Fibroblast of lung (primary cell): ENCODE measurements at regions not wholly inside any gene's neighbourhood (a gene's known extent, or its start where the extent isn't known, plus 50 kb on each side); places are given as distances from the start of the nearest gene placed in this dataset.

ENCODE experiments used
- DNase-seq, 2 donors: peaks; one replicate each; pipeline versions ENCODE4 v3.0.0 to v3.0.0-alpha.2; 2010; ENCODE audit warnings: low read depth in 2 of 2
- H2AFZ ChIP-seq: 2 replicates; pipeline ENCODE4 v1.5.1; 2012; ENCODE audit warnings: low read length, control low read depth, inconsistent platforms
- H3K27ac ChIP-seq: 2 replicates; pipeline ENCODE4 v1.5.1; 2011; ENCODE audit warnings: low read length, control low read depth; ENCODE audit not compliant: insufficient read depth
- H3K27me3 ChIP-seq: 2 replicates; pipeline ENCODE4 v1.5.1; 2011; ENCODE audit warnings: mild to moderate bottlenecking, low read length; ENCODE audit not compliant: control insufficient read depth, insufficient read depth
- H3K36me3 ChIP-seq: 2 replicates; pipeline ENCODE4 v1.5.1; 2011; ENCODE audit warnings: low read length; ENCODE audit not compliant: control insufficient read depth, insufficient read depth
- H3K4me1 ChIP-seq: 2 replicates; pipeline ENCODE4 v1.5.1; 2011; ENCODE audit warnings: low read length; ENCODE audit not compliant: control insufficient read depth, insufficient read depth; ENCODE audit errors: extremely low read depth
- H3K4me2 ChIP-seq: 2 replicates; pipeline ENCODE4 v1.5.1; 2011; ENCODE audit warnings: low read length, control low read depth; ENCODE audit not compliant: insufficient read depth; ENCODE audit errors: extremely low read depth
- H3K4me3 ChIP-seq, 4 experiments: fragments of 200-600 bp in 1 of 4; sonication (generic) in 1 of 4; replicated peaks in 1 of 4; 2 replicates each; pipeline ENCODE4 v1.5.1; 2011 to 2016; ENCODE audit warnings: low read length in 4 of 4, low read depth in 3 of 4, mild to moderate bottlenecking in 3 of 4, control low read depth in 2 of 4, inconsistent platforms in 1 of 4, mixed read lengths in 1 of 4; ENCODE audit not compliant: insufficient read depth in 1 of 4; ENCODE audit errors: control extremely low read depth in 1 of 4
- H3K79me2 ChIP-seq: 2 replicates; pipeline ENCODE4 v1.5.1; 2012; ENCODE audit warnings: mild to moderate bottlenecking, low read length, inconsistent platforms; ENCODE audit not compliant: control insufficient read depth, insufficient read depth
- H3K9ac ChIP-seq: 2 replicates; pipeline ENCODE4 v1.5.1; 2011; ENCODE audit warnings: mild to moderate bottlenecking, low read length, control low read depth; ENCODE audit not compliant: insufficient read depth
- H3K9me3 ChIP-seq: 2 replicates; pipeline ENCODE4 v1.5.1; 2012; ENCODE audit warnings: low read depth, low read length; ENCODE audit not compliant: control insufficient read depth, insufficient read depth
- H4K20me1 ChIP-seq: 2 replicates; pipeline ENCODE4 v1.5.1; 2011; ENCODE audit warnings: low read length; ENCODE audit not compliant: control insufficient read depth, insufficient read depth; ENCODE audit errors: extremely low read depth
- EZH2 ChIP-seq: IDR thresholded peaks from 2 replicates; pipeline ENCODE4 v1.5.1; 2012; ENCODE audit warnings: low read length, control low read depth, mild to moderate bottlenecking; ENCODE audit errors: missing control alignments
- TF ChIP-seq, protein P1 (sequence below), 2 donors: IDR thresholded peaks in 1 of 2; conservative IDR thresholded peaks in 1 of 2; 1 replicate in 1 of 2; 2 replicates in 1 of 2; pipeline ENCODE4 v1.5.1; 2011 to 2012; ENCODE audit warnings: low read length in 2 of 2, control low read depth in 1 of 2, inconsistent platforms in 1 of 2, low read depth in 1 of 2, mild to moderate bottlenecking in 1 of 2

DNA sequence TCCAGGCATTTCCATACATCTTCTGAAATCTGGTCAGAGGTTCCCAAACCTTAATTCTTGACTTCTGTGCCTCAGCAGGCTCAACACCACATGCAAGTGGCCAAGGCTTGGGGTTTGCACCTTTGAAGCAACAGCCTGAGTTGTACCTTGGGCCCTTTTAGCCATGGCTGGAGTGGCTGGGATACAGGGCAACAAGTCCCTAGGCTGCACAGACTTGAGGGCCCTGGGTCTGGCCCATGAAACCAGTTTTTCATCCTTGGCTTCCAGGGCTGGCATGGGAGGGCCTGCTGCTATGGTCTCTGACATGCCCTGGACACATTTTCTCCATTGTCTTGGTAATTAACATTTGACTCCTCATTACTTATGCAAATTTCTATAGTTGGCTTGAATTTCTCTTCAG lies 988.8 kb upstream of the CNTNAP5 start:
- no peaks in the 10 kb centered on the region for H4K20me1 ChIP-seq
- no peaks in the 10 kb centered on the region for H3K4me1 ChIP-seq
- H3K27ac ChIP-seq: no peak overlapping the region
- no peak overlapping the region for H2AFZ ChIP-seq
- no peaks in the 10 kb centered on the region for H3K36me3 ChIP-seq
- H3K9me3 ChIP-seq: no peaks in the 10 kb centered on the region
- no peak overlapping the region for H3K4me2 ChIP-seq
- H3K4me3 ChIP-seq: no peak overlapping the region
- no peaks in the 10 kb centered on the region for H3K79me2 ChIP-seq
- no peak for DNase-seq
- H3K27me3 ChIP-seq: no peaks in the 10 kb centered on the region
- no peak overlapping the region for H3K9ac ChIP-seq
- TF ChIP-seq EZH2: no peak
- TF ChIP-seq, protein P1, sequence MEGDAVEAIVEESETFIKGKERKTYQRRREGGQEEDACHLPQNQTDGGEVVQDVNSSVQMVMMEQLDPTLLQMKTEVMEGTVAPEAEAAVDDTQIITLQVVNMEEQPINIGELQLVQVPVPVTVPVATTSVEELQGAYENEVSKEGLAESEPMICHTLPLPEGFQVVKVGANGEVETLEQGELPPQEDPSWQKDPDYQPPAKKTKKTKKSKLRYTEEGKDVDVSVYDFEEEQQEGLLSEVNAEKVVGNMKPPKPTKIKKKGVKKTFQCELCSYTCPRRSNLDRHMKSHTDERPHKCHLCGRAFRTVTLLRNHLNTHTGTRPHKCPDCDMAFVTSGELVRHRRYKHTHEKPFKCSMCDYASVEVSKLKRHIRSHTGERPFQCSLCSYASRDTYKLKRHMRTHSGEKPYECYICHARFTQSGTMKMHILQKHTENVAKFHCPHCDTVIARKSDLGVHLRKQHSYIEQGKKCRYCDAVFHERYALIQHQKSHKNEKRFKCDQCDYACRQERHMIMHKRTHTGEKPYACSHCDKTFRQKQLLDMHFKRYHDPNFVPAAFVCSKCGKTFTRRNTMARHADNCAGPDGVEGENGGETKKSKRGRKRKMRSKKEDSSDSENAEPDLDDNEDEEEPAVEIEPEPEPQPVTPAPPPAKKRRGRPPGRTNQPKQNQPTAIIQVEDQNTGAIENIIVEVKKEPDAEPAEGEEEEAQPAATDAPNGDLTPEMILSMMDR (conservative IDR thresholded peaks at IDR 0.05 in 1 of 2, IDR thresholded peaks at IDR 0.05 in 1 of 2; ENCODE audit: low read depth in 1 of 2, low read length in 2 of 2): no peak

DNA sequence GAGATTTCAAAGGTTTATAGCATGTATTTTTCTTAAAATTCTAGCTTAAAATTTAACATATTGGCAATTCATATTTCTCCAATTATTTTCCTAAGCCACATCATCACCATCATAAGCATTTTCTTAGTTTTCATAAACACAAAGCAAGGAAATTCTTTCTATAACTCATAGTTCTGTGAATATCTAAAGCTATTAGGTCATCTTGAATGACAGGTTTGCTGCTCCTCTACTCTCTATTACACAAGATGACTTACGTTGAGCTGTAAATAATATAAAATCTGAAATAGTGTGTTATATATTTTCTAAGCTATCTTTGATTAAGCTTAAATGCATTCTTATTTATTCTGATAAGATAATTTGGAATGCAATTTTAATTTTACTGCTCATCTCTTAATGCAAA lies 984.6 kb upstream of the CNTNAP5 start:
- Histone ChIP-seq H2AFZ (no peak overlapping the region), H4K20me1 (no peaks in the 10 kb centered on the region), H3K79me2 (no peaks in the 10 kb centered on the region), H3K4me1 (no peaks in the 10 kb centered on the region), H3K9me3 (no peaks in the 10 kb centered on the region), H3K27me3 (no peaks in the 10 kb centered on the region), H3K4me2 (no peak overlapping the region), H3K4me3 (no peak overlapping the region), H3K36me3 (no peaks in the 10 kb centered on the region), H3K27ac (no peak overlapping the region), H3K9ac (no peak overlapping the region)
- DNase-seq: no peak
- no peak for TF ChIP-seq EZH2
- TF ChIP-seq, protein P1 (conservative IDR thresholded peaks at IDR 0.05 in 1 of 2, IDR thresholded peaks at IDR 0.05 in 1 of 2; ENCODE audit: low read depth in 1 of 2, low read length in 2 of 2): no peak

DNA sequence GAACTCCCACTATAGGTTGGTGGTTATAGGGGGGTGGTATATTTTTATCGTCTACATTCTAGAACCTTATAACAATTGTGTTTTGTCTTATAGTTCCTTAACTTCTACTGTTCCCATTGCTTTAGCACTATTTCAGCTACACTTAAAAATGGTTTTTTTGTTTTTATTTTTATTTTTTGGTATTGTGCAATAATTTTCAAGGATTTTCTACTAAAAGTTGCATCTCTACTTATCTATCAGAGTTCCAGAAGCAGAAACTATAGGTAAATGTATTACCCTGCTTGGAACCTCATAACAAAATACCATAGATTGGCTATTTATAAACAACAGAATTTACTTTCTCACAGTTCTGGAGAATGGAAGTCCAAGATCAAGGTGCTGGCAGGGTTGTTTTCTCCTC lies 981.6 kb upstream of the CNTNAP5 start:
- Histone ChIP-seq H2AFZ (no peak overlapping the region), H3K4me2 (no peak overlapping the region), H3K9ac (no peak overlapping the region), H3K4me3 (no peak overlapping the region), H3K27ac (no peak overlapping the region), H3K36me3 (no peaks in the 10 kb centered on the region), H3K9me3 (no peaks in the 10 kb centered on the region), H4K20me1 (no peaks in the 10 kb centered on the region), H3K27me3 (no peaks in the 10 kb centered on the region), H3K4me1 (no peaks in the 10 kb centered on the region), H3K79me2 (no peaks in the 10 kb centered on the region)
- no peak for DNase-seq
- no peak for TF ChIP-seq EZH2
- TF ChIP-seq, protein P1 (conservative IDR thresholded peaks at IDR 0.05 in 1 of 2, IDR thresholded peaks at IDR 0.05 in 1 of 2; ENCODE audit: low read depth in 1 of 2, low read length in 2 of 2): no peak
